ENCODE measurements at regions not wholly inside any gene's neighbourhood (a gene's known extent, or its start where the extent isn't known, plus 50 kb on each side); places are given as distances from the start of the nearest gene placed in this dataset.

DNA sequence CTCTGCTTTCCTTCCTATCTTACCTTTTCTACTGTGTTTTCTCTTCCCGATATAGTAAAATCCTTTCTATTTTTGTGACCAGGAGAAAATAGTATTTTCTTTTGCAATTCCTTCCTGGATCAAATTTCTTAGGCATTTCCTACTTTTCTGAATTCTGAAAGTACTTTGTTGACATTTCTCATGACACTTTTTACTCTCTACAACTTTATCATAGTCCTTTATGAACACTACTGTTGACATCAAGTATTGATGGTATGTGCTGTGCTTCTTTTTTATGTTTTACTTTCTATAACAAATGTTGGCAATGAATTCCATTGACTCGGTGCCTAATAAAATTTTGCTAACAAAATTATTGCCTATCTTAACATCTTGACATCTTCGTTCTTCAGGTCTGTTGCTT lies 217.7 kb upstream of the TCF4 start:
- H3K27me3 Mint-ChIP-seq = no peaks in the 10 kb centered on the region
- H3K9me3 Mint-ChIP-seq = peaks cover 0 to 4% (median 0%) of the 10 kb centered on the region in 3 donors
- H3K27ac Mint-ChIP-seq = no peak overlapping the region
- H3K4me1 Mint-ChIP-seq = peaks cover 0 to 6% (median 0%) of the 10 kb centered on the region in 3 donors
- no peak overlapping the region for H3K4me3 Mint-ChIP-seq
- H3K36me3 Mint-ChIP-seq = no peaks in the 10 kb centered on the region

DNA sequence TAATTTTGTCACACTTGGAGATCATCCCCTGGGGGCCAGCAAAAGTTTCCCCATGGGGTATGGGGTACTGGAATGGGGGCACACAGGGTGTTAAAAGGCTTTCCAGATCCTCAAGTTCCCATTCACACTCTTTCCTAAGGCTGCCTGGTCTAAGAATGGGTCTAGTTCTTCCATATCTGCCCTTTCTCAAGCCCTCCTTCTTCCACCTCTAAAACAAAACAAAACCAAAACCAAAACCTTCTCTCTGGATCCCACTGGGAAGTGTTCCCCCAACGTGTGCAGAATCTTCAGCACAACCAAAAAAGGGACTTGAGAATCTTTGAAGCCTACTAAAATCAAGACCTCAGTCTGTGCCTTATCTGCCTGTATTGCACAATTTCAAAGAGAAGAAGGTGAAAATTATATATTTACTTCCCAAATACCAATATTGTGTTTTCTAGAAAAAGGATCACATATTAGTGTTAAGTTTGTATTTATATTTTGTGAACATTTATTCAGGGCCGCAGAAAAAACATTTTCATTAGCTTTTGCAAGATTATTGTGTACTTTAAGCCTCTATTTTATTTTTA lies 207.2 kb upstream of the TCF4 start:
- H3K27ac Mint-ChIP-seq = no peak overlapping the region
- peaks cover 0 to 7% (median 4%) of the 10 kb centered on the region in 3 donors for H3K4me1 Mint-ChIP-seq
- H3K36me3 Mint-ChIP-seq = no peaks in the 10 kb centered on the region
- H3K9me3 Mint-ChIP-seq = peaks cover 0 to under 1% (median 0%) of the 10 kb centered on the region in 3 donors
- peaks cover 1% of the 10 kb centered on the region for H3K27me3 Mint-ChIP-seq
- no peak overlapping the region for H3K4me3 Mint-ChIP-seq

GRCh38 chr18:55794288-55795052 lies 206.5 kb upstream of the TCF4 start:
- Mint-ChIP-seq H3K36me3 (no peaks in the 10 kb centered on the region), H3K4me1 (peaks cover 0 to 7% (median 4%) of the 10 kb centered on the region in 3 donors), H3K27ac (no peak overlapping the region), H3K9me3 (no peaks in the 10 kb centered on the region), H3K27me3 (peaks cover 1% of the 10 kb centered on the region), H3K4me3 (no peak overlapping the region)

- Mint-ChIP-seq H3K4me3 (no peak overlapping the region), H3K9me3 (peaks cover 0 to 2% (median 0%) of the 10 kb centered on the region in 3 donors), H3K27ac (peak overlapping the region in 1 of 3 donors; percentile 67), H3K27me3 (peaks cover 1% of the 10 kb centered on the region), H3K36me3 (no peaks in the 10 kb centered on the region), H3K4me1 (peaks cover 0 to 7% (median 4%) of the 10 kb centered on the region in 3 donors)
These were observed 202.3 kb upstream of the TCF4 start for GRCh38 chr18:55790296-55790695.

- Mint-ChIP-seq H3K9me3 (peaks cover 0 to 2% (median 0%) of the 10 kb centered on the region in 3 donors), H3K27ac (no peak overlapping the region), H3K36me3 (no peaks in the 10 kb centered on the region), H3K27me3 (no peaks in the 10 kb centered on the region), H3K4me1 (peaks cover 0 to 4% (median 3%) of the 10 kb centered on the region in 3 donors), H3K4me3 (no peak overlapping the region)
These were observed 199.6 kb upstream of the TCF4 start for GRCh38 chr18:55787536-55788073.

DNA sequence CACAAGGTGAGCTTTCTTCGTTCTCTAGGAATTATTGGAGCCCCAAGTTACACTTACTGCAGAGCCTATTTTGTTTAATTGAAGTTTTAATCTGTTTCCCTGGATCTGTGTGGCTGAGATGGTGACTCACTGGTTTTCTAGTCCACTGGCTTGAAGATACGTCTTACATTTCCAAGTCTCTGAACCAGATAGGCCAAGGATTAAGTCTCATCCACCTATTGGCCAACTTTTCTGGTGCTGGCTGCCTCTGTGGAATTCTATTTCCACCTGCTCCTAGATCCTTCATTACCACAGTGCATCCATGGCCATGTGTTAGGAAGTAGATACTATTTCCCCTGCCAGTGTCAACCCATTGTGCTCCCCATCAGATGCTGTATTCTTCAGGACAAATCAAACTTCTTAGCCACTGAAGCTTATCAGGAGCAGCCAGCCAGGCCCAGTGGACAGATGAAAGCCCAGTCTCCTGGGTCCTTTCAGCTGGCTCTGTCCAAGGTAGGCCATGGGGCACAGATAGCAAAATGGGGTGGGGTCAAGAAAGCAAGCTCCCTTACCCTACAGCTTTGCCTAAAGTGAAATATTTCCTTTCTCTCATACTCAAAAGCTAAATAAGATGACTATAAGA lies 198.8 kb upstream of the TCF4 start:
- Mint-ChIP-seq H3K36me3 (no peaks in the 10 kb centered on the region), H3K4me3 (no peak overlapping the region), H3K27ac (no peak overlapping the region), H3K27me3 (no peaks in the 10 kb centered on the region), H3K9me3 (peaks cover 0 to 2% (median 0%) of the 10 kb centered on the region in 3 donors), H3K4me1 (peaks cover 0 to 4% (median 3%) of the 10 kb centered on the region in 3 donors)

DNA sequence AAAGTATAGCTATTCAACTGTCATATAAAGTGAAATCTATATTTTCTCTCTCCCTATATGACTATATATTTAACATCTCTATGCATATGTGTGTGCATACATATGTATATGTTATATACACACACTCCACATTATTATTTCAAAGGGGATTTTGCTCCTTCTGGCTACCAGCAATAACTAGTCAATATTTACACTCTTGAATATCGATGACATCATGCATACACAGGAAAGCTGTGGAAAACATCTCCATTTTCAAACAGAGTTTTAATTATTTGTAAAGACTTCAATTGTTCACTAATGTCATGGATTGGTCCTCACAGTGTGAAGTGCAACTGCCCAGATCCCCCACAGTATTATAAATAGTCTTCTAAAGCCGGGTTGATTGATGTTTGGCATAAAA lies 195.9 kb upstream of the TCF4 start:
- H3K27ac Mint-ChIP-seq = no peak overlapping the region
- peaks cover 14% of the 10 kb centered on the region for H3K27me3 Mint-ChIP-seq
- H3K4me3 Mint-ChIP-seq = no peak overlapping the region
- H3K4me1 Mint-ChIP-seq = peaks cover 8 to 14% (median 11%) of the 10 kb centered on the region in 3 donors
- peaks cover 2% of the 10 kb centered on the region for H3K36me3 Mint-ChIP-seq
- peaks cover 0 to 2% (median 0%) of the 10 kb centered on the region in 3 donors for H3K9me3 Mint-ChIP-seq

- H3K27me3 Mint-ChIP-seq = peaks cover 21% of the 10 kb centered on the region
- no peaks in the 10 kb centered on the region for H3K9me3 Mint-ChIP-seq
- peaks cover 2% of the 10 kb centered on the region for H3K36me3 Mint-ChIP-seq
- peaks cover 15 to 21% (median 15%) of the 10 kb centered on the region in 3 donors for H3K4me1 Mint-ChIP-seq
- peak overlapping the region in 2 of 4 donors; percentile 88 to 89 for H3K4me3 Mint-ChIP-seq
- peak overlapping the region in 1 of 3 donors; percentile 60 for H3K27ac Mint-ChIP-seq
These were observed 193.5 kb upstream of the TCF4 start for GRCh38 chr18:55781481-55781957.

DNA sequence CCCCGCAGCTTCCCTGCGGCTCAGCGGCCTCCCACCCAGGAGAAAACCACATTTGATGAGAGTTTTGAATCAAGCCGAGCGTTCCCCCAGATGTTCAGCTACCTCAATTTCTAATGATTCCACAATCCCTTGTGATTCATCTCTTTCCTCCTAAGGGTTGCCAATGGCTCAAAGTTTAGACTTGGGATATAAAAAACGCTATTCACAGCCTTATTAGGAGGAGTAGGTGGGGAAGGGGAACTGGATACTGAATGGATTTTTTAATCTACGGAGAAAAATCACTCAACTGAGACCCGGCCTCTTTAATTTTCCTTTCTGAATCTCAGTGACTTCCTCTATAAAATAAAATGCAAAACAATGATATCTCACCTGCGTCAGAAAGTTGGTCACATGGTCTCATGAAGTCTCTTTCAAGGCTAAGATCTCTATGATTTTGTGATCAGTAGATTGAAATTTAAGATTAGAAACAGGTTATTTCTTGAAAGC lies 192.6 kb upstream of the TCF4 start:
- Mint-ChIP-seq H3K27me3 (peaks cover 21% of the 10 kb centered on the region), H3K27ac (peak overlapping the region in 2 of 3 donors; percentile 1 to 66), H3K4me1 (peaks cover 15 to 21% (median 15%) of the 10 kb centered on the region in 3 donors), H3K4me3 (peak overlapping the region; percentile 80 to 89 (median 86)), H3K36me3 (peaks cover 2% of the 10 kb centered on the region), H3K9me3 (no peaks in the 10 kb centered on the region)

DNA sequence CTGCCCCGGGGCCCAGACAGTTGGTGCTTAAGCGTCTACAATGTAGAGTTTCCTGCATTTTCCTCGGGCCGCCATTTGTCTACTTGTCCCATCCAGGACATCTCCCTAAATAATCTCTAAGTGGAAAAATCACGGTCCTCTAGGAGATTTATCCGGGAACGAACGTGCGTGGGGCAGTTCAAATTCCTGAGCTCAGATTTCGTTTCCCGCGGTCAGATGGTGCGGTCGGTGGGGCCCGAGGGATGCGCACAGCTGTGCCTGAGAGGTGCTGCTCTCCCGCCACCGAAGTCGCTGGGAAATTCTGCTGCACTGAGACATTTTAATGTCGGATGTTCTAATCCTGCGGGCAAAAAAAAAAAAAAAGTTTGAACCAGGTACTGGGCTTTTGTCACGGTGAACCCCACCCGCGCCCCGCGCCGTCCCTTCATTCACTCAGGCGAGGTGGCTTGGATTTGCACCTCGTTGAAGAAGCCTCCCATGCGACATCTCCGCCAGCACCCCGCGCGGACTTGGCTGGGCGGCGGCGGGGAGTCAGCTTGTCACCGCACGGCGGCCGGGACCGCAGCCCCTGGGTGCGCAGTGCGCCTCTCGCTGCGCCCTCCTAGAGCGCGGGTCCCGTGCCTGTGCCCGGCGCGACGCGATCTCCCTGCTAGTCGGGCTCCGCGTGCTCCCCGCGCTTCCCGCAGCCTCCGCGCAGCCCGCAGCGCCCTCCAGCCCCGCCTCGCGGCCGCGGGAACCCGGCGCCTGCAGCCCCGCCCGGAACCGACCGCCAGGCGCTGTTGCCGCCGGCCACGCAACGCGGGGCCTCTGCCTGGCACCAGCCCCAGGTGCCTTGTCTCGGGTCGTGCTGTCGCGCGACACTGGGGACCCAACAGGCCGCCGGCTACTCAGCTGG lies 191.9 kb upstream of the TCF4 start:
- Mint-ChIP-seq H3K4me1 (peaks cover 15 to 21% (median 15%) of the 10 kb centered on the region in 3 donors), H3K27me3 (peaks cover 23% of the 10 kb centered on the region), H3K27ac (peak overlapping the region in 2 of 3 donors; percentile 1 to 66), H3K4me3 (peak overlapping the region; percentile 81 to 89 (median 86)), H3K36me3 (peaks cover 2% of the 10 kb centered on the region), H3K9me3 (no peaks in the 10 kb centered on the region)

DNA sequence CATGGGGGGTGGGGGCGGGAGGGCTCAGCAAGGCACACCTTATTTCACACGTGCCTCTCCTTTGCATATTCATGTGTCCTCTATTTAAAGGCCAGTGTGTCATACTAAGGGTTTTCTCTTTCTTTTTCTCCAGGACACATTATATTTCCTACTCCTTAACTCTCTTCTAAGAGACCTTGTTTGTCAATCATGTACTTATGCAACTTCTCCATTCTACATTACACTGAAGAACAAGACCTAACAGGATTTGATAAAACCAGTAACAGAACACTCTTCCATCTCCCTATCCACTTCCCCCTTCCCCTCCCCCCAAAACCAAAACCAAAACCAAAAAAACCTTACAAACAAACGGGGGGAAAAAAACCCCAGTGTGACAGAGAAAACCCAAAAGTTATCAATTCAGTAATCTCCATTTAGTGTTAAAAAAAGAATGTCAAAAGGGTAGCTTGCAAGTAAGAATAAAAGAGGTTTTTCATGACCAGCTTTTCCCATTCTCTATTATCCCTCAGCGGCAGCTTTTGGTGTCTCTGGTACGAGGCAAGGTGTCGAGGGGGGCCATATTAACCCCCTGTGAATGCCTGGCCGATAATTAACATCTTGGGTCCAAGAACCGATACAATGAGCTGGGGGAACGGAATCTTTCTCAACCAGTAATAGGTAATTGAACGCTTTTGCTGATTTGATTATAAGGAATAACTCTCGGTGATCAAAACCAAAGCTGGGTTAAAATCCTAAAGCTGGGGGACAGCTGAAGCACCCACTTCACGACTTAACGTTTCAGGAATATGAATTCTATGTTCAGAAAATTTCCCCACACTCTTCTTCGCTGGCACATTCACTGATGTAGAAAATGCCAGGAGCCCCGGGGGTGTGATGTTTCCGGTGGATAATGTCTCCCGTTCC lies 191.0 kb upstream of the TCF4 start:
- peak overlapping the region; percentile 81 to 89 (median 85) for H3K4me3 Mint-ChIP-seq
- H3K27ac Mint-ChIP-seq = peak overlapping the region; percentile 3 to 48 (median 31)
- peaks cover 2% of the 10 kb centered on the region for H3K36me3 Mint-ChIP-seq
- H3K9me3 Mint-ChIP-seq = no peaks in the 10 kb centered on the region
- H3K27me3 Mint-ChIP-seq = peaks cover 23% of the 10 kb centered on the region
- peaks cover 15 to 21% (median 15%) of the 10 kb centered on the region in 3 donors for H3K4me1 Mint-ChIP-seq

DNA sequence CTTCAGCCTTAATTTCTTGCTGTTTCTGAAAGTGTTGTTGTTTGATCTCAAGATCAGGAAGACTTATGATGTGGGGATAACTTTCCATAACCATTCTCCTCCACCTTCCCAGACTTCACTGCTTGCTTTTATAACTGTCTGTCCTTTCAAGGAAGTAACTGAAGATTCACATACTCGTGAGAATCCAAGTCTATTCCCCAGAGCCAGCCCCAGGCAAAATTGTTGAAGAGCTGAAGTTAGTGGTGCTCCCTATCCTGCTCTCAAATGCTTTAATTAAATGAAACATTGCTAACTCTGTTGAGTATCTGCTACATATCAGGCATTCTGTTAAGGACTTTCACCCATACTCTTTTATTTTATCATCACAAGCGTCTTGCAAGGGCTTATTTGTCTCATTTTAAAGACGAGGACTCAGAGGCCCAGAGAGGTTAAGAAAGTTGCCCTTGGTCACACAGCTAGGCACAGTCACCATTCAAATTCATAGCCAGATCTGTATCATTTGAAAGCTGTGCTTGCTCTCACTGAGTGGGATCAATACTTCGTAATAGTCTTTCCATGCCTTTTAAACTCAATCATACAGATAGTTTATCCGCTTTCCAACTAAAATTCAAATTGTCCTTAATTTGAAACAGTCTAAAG lies 189.8 kb upstream of the TCF4 start:
- peaks cover 2% of the 10 kb centered on the region for H3K36me3 Mint-ChIP-seq
- peaks cover 23% of the 10 kb centered on the region for H3K27me3 Mint-ChIP-seq
- H3K4me1 Mint-ChIP-seq = peaks cover 15 to 21% (median 15%) of the 10 kb centered on the region in 3 donors
- peak overlapping the region in 1 of 4 donors; percentile 89 for H3K4me3 Mint-ChIP-seq
- H3K9me3 Mint-ChIP-seq = no peaks in the 10 kb centered on the region
- peak overlapping the region in 1 of 3 donors; percentile 36 for H3K27ac Mint-ChIP-seq

- H3K4me1 Mint-ChIP-seq = peaks cover 12 to 18% (median 14%) of the 10 kb centered on the region in 3 donors
- H3K27me3 Mint-ChIP-seq = peaks cover 22% of the 10 kb centered on the region
- no peaks in the 10 kb centered on the region for H3K9me3 Mint-ChIP-seq
- peaks cover 2% of the 10 kb centered on the region for H3K36me3 Mint-ChIP-seq
- no peak overlapping the region for H3K4me3 Mint-ChIP-seq
- H3K27ac Mint-ChIP-seq = no peak overlapping the region
These were observed 188.0 kb upstream of the TCF4 start for GRCh38 chr18:55775972-55776371.

Data from IgD-negative memory B cell (primary cell).